ENCODE measurements at regions not wholly inside any gene's neighbourhood (a gene's known extent, or its start where the extent isn't known, plus 50 kb on each side); places are given as distances from the start of the nearest gene placed in this dataset.
"Not testable (repeated sequence)": the region's sequence is repeated elsewhere in the genome, so short reads cannot be mapped to it uniquely, and the experiment has no call there.

GRCh38 chr21:32083197-32083596 lies 195.7 kb downstream of the MIS18A start:
- no peak for TF ChIP-seq POLR2A (IDR thresholded peaks at IDR 0.05; ENCODE audit: low read length)
- no peak for TF ChIP-seq GATA1 (IDR thresholded peaks at IDR 0.05; ENCODE audit: low read depth, low read length)
- DNase-seq, result no peak

GRCh38 chr21:32082466-32082865 lies 196.4 kb downstream of the MIS18A start:
- no peak for DNase-seq
- no peak for TF ChIP-seq GATA1 (IDR thresholded peaks at IDR 0.05; ENCODE audit: low read depth, low read length)
- no peak for TF ChIP-seq POLR2A (IDR thresholded peaks at IDR 0.05; ENCODE audit: low read length)

DNA sequence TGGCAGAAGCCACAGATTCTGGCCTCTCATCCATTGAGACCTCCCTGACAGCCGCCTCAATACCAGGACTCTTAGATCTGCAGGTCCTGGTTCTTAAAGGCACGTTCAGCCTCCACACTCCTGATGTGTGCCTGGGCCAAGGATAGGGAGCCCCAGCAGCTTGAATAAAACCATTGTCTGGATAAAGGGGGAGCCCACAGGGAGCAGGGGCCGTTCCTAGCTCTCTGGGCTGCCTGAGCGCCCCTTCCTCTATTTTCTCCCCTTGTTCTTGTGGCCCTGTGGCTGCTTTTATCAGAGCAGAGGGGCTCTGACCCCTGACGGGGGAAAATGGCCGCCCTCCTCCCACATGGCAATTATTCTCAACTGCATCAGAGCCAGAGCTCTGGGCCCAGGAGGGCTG lies 200.8 kb downstream of the HUNK start:
- TF ChIP-seq GATA1 (IDR thresholded peaks at IDR 0.05; ENCODE audit: low read depth, low read length), result no peak
- no peak for TF ChIP-seq POLR2A (IDR thresholded peaks at IDR 0.05; ENCODE audit: low read length)

GRCh38 chr21:32073190-32073589 lies 200.4 kb downstream of the HUNK start:
- no peak for TF ChIP-seq POLR2A (IDR thresholded peaks at IDR 0.05; ENCODE audit: low read length)
- no peak for TF ChIP-seq GATA1 (IDR thresholded peaks at IDR 0.05; ENCODE audit: low read depth, low read length)
- no peak for DNase-seq

More for the DNA sequence above, 200.8 kb downstream of the HUNK start:
- DNase-seq, result no peak

GRCh38 chr21:32071620-32072019 lies 198.8 kb downstream of the HUNK start:
- not testable (repeated sequence) for DNase-seq

DNA sequence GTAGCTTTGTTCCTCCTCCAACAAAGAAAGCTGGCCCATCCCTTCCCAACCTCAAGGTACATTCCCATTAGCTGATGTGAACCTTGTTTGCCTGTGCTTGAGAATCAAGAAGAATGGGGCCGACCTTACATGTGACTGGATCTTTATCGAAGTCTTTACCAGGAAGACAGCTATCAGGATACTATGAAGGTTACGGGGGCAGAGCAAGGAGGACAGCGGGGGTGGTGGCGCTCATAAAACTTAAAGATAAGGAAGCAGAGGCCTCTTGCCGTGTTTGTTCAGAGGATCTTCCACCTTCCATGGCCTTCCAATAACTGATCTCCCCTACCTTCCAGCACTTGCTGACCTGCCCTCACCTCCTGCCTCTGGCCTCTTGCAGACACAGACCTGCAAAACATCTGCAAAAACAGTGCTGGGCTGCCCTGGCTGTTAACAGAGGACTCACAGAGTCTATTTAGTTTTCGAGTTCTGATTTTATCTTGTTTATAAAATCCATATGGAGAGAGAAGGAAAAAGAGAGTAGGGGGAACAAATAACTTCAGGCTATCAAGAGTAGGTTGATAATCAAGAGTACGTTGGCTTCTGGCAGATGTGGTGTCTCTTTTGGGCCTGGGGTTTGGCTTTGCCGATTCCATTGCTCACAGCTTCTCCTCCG lies 198.0 kb downstream of the HUNK start:
- no peak for DNase-seq
- TF ChIP-seq GATA1 (IDR thresholded peaks at IDR 0.05; ENCODE audit: low read depth, low read length), result no peak
- TF ChIP-seq POLR2A (IDR thresholded peaks at IDR 0.05; ENCODE audit: low read length), result no peak

GRCh38 chr21:32070126-32070525 lies 197.3 kb downstream of the HUNK start:
- DNase-seq, result no peak
- no peak for TF ChIP-seq POLR2A (IDR thresholded peaks at IDR 0.05; ENCODE audit: low read length)
- TF ChIP-seq GATA1 (IDR thresholded peaks at IDR 0.05; ENCODE audit: low read depth, low read length), result no peak

DNA sequence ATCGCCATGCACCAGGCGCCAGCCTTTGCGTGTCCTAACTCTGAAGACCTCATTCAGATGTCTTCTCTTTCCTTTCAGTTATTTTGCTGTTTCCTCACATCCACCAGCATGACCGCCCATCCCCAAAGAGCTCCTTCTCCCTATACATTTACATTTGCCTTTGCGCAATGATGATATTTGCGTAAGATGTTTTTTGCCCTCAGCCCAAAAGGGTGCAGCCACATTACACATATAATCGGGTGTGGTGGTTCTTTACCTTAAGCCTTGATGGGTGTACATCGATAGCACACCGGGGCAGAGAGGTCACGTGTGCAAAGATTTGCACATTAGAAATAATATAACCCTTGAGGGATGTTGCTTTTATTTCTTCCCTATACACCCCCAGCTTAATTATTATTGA lies 192.8 kb downstream of the HUNK start:
- DNase-seq, result no peak
- TF ChIP-seq GATA1 (IDR thresholded peaks at IDR 0.05; ENCODE audit: low read depth, low read length) (no peak), POLR2A (IDR thresholded peaks at IDR 0.05; ENCODE audit: low read length) (no peak)

GRCh38 chr21:32064281-32064910 lies 191.6 kb downstream of the HUNK start:
- no peak for TF ChIP-seq GATA1 (IDR thresholded peaks at IDR 0.05; ENCODE audit: low read depth, low read length)
- TF ChIP-seq POLR2A (IDR thresholded peaks at IDR 0.05; ENCODE audit: low read length), result no peak
- DNase-seq, result no peak

DNA sequence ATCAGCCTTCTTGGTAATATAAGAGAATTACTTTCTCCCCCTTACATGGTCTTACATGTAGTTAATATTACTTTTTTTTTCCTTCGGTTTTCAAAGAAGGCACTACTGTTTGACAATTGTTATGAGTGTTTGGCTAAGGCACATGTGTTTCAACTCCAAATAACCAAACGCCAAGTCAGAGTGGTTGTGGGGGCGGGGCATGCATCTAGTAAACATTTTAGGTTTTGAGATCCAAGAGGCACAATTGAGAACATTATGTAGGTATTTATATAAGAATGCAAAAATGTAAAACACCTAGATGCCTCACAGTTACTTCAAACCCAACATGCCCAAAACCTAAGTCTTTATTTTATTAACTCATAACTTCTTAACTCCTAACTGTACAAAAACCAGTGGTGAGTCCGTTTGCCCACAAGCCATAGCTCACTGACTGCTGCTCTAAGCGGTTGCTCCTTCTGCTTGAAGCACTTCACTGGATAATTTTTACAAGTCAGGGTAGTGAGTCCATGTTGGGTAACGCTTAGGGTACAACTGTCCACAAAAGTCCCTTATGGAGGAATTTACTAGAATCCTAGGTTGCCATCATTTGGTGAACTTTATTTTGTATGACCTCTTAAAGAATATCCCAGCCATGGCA lies 189.9 kb downstream of the HUNK start:
- TF ChIP-seq POLR2A (IDR thresholded peaks at IDR 0.05; ENCODE audit: low read length), result no peak
- no peak for TF ChIP-seq GATA1 (IDR thresholded peaks at IDR 0.05; ENCODE audit: low read depth, low read length)
- DNase-seq, result no peak

DNA sequence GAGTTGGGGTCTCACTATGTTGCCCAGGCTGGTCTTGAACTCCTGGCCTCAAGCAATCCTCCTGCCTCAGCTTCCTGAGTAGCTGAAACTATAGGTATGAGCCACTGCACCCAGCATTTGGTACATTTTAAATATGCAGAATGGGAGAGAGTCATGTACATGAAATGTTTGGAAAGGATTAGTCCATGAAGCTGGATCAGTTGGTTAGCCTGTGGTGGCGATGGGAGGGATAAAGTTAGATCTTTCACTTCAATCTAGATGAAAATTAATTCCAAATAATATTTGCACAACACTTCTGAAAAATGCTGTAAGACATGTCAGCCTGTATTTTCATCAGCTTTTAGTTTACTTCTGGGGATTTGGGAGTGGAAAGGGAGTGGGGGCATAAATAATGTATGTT lies 188.9 kb downstream of the HUNK start:
- TF ChIP-seq GATA1 (IDR thresholded peaks at IDR 0.05; ENCODE audit: low read depth, low read length) (no peak), POLR2A (IDR thresholded peaks at IDR 0.05; ENCODE audit: low read length) (no peak)

DNA sequence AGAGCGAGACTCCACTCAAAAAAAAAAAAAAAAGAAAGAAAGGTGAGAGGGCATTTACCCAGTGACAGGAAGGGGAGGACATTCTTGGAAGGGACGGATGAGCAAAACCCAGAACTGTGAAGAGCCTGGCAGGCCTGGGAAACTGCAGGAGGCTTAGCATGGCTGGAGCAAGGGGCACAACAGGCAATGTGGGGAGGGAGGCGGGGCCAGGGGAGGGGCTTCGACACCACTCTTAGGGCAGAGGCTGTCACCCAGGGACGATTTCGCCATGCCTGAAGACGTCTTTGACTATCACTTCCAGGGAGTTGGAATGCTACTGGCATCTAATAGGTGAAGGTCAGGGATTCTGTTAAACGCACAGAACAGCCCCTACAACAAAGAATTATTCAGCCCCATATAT lies 184.0 kb downstream of the HUNK start:
- no peak for DNase-seq
- TF ChIP-seq GATA1 (IDR thresholded peaks at IDR 0.05; ENCODE audit: low read depth, low read length) (no peak), POLR2A (IDR thresholded peaks at IDR 0.05; ENCODE audit: low read length) (no peak)

More for the DNA sequence above, 188.9 kb downstream of the HUNK start:
- no peak for DNase-seq

DNA sequence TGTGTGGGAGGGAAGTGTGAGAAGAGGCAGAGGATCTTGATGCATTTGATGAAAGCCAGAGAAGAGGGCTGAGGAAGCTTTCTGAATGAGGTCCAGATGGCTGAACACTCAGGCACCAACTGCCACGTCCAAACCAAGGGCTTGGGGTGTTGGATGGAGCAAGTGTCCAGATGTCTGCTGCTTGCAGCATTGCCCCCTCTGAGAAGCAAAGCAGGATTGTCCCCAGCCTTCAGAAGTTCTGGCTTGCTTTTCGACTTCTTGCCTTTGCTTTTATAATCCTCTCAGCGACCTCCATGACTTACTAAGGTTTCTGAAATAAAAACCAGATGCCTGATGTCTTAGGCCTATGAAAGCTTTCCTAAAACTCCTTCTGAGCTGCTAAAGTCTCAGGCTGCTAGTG lies 182.5 kb downstream of the HUNK start:
- TF ChIP-seq POLR2A (IDR thresholded peaks at IDR 0.05; ENCODE audit: low read length), result no peak
- no peak for TF ChIP-seq GATA1 (IDR thresholded peaks at IDR 0.05; ENCODE audit: low read depth, low read length)
- DNase-seq, result no peak

Data from erythroblast (primary cell).